Stimulated activated CD4-positive, alpha-beta T cell treated with anti-CD3 and anti-CD28 coated beads, Interleukin-12 subunit alpha, Interleukin-12 subunit beta, amount 100 ng/mL, for 24 hours (primary cell): ENCODE measurements at regions not wholly inside any gene's neighbourhood (a gene's known extent, or its start where the extent isn't known, plus 50 kb on each side); places are given as distances from the start of the nearest gene placed in this dataset.

Experiments
- DNase-seq, 2 experiments: peaks; one replicate each; pipeline ENCODE4 v3.0.0-alpha.2; 2020; ENCODE audit warnings: low read depth in 2 of 2

DNA sequence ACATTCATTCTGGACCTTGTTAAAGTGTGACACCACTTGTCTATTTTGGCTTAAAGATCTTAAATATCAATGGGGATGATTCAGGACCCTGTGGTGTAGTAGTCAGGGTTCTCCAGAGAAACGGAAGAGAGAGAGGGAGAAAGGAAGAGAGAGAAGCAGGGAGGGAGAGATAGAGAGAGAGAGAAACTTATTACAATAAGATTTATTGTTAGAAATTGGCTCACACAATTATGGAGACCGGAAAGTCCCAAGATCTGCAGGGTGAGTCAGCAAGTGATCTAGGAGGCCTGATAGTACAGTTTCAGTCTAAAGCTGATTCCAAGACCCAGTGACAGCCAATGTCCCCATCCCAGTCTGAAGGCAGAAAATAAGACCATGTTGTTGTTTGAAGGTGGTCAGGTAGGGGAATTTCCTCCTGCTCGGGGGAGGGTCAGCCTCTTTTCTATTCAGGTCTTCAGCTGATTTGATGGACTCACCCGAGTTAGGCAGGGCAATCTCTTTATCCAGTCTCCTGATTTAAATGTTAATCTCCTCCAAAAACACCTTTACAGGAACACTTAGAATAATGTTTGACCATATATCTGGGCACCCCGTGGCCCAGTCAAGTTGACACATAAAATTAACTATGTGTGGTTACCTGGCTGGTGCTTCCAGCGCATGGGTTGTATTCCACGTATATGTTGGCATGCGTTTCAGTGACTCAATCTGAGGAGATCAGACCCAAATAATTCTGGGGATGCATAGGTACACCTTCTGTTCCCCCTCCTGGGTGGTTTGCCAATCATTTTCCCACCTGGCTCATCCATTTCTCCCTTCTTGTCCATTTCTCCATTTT lies 1350.5 kb downstream of the TBC1D22A start:
- DNase-seq, result no peak

DNA sequence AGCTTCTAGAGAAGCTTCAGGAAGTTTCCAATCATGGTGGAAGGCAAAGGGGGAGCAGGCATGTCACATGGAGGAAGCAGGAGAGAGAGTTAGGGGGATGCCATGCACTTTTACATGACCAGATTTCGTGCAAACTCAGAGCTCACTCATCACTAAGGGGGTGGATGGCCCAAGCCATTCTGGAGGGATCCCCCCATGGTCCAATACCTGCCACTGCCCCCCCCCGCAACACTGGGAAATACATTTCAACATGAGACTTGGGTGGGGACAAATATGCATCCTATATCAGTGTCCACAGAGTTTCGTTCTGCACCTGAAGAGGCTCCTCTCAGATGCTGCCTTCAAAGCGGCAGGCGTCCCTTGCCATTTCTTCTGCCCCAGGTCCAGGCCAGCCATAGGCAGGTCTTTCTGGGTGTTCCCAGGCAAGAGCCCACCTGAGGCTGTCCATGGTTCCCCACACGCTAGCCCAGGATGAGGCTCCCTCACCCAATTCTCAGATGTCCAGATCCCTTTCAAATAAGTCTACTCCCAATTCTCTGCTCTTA lies 1344.3 kb downstream of the TBC1D22A start:
- no peak for DNase-seq

DNA sequence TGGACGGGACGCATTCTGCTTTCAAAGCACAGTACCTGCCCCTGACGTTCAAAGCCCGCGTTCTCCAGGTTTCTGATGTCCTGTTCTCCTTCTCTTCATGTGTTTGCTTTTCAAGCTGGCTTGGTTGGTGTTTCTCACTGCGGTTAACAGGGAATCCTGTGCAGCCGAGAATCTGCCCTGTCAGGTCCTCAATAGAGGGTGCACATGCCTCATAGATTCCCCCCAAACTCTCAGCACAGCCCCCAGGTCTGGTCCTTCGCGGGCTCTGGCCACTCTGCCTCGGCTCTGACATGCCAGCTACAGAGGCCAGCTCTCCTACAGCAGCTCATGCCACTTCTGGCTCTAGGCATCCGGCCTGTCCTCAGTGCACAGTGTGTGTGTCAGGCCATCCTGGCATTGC lies 1343.8 kb downstream of the TBC1D22A start:
- DNase-seq, result no peak

DNA sequence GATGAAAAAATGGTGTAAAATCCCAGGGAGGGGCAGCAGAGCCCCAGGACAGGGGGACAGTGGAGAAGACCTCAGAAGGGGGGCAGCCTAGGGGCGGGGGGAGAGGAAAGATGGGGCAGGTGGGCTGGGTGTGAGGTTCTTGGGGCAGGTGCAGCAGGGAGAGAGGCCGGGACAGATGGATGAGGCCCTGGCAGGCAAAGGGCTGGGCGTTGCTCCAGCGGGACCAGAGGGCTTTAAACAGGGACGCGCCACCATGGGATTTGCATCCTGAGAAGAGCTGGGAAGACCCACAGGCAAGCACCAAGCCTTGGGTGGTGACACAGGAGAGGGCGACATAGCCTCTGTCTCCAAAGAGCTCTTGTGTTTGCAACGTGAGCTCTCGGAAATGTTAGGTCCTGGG lies 1342.8 kb downstream of the TBC1D22A start:
- DNase-seq, result no peak

DNA sequence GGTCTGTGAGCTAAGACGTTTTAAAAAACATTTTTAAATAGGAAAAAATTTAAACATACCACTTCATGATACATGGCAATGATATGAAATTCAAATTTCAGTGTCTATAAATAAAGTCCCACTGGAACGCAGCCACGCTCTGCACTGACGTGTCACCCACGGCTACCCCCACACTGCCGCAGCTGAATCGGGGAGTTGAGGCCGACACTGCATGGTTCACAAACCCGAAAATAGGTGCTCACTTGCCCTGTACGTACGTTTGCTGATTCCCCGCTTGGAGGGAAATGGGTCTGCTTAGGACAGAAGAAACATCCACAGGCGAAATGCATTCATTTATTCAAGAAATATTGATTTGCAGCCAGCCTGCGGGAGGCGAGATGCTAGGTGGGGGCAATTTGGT lies 1342.3 kb downstream of the TBC1D22A start:
- no peak for DNase-seq

DNA sequence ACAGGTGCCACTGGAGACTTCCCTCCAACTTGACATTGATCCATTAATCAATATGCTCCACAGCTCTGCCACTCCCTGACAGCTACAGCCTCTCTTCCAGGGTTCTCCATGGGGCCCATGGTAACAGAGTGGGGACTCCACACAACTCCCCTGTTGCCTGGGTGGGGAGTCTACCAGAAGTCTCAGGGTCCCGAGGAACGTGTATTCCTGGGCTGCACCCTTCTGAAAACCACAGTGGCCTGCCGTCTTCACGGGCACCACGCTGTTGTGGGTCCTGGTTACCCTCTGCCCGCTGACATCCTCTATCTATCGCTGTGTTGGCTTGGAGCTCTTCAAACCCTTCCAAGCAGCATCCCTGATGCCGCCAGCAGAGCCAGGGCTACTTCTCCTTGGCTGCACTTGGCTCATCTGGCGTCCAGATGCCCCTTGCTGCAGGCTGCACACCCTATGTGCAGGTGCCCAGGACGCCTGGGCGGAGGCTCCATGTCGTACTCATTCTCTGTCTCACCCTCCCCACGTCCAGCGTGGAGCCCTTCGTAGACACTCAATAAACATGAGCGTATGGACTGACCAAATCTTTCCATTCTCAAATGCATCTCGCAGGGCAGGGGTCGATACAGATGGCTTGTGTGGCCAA lies 1341.8 kb downstream of the TBC1D22A start:
- DNase-seq, result no peak

DNA sequence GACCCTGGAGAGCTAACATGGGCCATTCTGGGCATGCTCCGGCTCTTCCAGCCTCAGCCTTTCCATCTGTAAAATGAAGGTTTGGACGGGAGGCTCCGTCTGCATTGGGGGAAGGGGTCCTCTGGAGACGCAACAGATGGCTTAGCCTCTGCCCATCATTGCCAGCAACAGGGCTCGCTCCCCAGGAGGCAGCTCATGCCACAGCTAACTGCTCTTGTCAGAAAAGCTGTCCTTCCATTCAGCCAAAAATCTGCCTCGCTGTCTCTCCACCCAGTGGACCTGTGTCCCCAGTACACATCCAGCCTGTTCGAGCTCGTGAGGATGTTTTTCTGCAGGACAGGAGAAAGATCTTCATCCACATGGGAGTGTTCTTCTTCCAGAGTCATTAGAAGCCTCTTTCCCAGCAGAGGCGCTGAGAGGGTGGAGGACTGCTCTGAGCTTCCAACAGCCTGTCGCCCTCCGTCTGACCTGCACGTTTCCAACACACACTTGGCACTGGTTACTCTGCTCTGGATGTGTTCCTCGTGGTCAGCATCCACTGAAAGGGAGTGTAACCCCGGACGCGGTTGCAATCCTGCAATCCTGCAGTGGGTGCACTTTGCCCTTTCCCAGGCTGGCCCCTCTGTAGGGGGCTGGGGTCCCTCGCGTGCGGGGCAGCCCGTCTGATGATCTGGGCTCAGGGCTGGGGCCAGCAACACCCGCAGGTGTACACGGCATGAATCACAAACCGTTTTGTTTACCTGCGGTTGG lies 1340.9 kb downstream of the TBC1D22A start:
- DNase-seq, result no peak

DNA sequence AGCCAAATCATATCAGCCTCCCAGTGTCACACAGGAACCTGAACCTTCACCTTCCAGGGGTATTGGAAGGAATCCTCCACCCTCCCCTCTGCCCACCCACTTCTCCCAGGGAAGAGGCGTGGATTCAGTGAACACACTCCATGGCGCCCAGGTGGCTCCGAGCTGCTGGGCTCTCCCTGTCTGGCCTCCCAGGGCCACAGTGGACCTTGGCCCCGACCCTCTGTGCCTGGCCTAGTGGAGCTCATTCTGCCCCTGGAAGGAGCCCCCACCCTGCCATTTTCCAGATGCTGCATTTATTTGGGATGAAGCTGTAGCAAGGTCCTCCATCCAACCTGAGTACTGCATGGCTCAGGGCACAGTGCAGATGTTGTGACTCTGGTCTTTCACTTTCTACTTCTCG lies 1340.1 kb downstream of the TBC1D22A start:
- no peak for DNase-seq

DNA sequence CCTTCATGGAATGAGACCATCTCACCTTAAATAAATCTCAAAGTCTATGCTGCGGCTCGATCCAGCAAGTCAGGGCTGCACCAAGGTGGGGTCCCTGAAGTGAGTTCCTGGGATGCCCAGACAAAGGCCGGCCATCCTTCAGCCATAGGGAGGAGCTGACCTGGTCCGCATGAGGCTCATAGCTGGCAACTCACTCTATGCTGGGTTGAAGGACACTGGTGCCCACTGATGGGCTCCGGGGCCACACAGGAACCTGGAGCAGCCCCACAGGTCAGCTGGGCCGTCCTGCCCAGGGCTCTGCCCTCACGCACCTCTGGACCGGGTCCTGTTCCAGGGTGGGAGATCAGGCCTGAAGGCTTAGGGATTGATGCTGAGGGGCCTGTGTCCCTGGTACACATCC lies 1339.3 kb downstream of the TBC1D22A start:
- no peak for DNase-seq

DNA sequence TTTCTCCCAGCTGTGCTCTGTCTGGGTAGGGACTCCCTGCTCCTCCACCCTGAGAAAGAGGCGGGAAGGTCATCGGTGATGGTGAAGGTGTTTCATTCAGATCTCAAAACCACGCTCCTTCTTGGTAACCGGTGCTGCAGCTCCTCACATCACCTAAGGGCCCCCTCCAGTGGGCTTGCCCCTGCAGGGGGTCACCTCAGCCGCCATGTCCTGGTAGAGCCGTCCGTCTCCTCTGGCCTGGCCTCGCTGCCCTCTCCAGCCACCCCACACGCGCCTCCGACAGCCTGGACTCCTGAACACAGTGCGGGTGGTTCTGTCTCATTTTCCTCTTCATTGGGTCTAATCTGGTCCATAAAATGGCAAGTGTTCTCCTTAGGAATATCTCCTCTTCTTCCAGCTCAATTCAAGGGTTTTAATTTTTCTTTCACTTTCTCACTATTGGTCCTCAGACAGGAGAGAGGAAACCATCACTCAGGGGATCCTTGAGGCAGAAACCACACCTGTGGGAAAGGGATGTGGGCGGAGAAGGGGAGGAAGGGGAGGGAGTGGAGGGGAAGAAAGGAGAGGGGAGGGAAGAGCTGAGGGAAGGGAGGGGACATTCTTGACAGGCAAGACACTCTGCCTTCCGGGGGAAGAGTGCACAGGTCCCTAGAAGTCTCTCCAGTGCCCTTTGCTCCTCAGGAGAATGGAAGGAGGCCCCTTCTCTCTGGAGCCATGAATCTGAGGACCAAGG lies 1338.4 kb downstream of the TBC1D22A start:
- no peak for DNase-seq

DNA sequence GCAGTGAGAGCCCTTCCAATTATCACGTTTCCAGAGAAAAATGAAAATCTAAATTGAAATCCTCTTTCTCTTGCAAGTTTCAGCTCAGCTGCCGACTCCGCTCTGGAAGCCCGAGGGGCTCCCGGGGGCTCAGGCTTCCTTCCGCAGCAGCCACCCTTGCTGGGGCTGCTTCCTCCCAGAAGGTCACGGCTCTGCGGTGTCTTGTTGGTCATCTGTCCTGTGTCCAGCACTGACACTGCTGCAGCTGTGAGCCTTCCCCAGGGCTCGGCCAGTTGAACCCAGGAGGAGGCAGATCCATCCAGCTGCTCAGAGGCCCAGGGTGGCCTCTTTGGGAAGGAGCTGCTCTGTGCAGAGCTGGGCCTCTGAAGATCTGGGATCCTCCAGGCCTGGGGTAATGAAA lies 1337.2 kb downstream of the TBC1D22A start:
- DNase-seq, result no peak

DNA sequence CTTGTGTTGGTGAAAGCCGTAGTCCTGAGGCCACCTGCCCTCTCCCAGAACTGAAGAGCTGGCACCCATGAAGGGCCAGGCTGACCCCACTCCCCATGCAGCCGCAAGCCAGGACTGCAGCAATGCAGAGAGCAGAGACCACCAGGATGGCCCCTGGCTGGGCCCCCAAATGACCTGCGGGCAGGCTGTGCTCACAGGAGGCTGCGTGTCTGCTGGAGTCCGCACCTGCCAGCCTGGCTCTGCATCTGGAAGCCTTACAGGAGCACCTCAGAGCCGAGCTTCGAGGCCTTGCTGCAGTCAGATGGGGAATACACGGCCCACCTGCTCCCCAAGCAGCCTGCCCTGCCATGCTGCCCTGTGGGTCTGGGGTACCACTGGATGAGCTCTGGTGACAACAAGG lies 1336.8 kb downstream of the TBC1D22A start:
- DNase-seq, result no peak

DNA sequence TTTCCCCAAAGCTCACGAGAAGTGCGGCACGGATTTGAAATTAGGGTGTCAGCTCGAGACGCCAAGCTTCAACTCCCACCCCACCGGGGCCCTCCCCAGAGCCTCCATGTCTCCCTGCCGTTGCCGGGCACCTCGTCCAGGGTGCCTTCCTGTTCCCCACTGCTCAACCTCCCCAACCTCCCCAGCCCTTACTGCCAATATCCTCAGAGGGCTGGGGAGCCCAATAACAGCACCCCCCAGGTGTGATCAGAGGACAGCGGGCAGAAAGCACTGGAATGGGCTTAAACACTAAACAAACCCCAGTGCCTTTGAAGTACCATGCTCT lies 1336.4 kb downstream of the TBC1D22A start:
- no peak for DNase-seq

DNA sequence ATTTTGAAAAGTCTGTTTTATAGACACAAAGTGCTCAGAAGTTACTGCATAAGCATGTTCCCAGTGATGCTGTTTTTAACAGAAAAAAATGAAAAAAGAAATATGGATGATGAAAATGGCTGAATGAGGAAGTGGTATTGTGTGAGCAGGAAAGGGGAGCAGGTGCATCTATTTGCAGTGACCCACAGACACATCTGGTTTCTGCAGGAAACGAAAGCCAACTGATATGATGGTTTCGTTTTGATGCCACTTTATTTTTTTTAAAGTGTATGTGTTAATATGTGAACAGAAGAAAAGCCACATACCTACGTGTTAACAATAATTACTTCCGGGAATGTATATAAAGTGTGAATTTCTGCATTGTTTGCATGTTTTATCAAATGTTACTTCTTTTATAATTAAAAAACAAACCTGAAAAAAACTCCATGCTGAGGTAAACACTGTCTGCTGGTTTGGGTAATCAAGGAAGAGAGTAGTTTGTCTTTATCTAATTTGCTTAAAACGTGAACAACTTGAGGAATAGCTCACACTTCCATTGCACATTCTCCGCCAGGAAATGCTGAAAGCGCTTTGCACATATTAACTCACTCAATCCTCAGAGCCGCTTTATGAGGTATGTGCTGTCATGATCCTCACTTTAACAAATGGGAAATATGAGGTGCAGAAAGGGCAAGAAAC lies 1335.9 kb downstream of the TBC1D22A start:
- DNase-seq, result no peak

DNA sequence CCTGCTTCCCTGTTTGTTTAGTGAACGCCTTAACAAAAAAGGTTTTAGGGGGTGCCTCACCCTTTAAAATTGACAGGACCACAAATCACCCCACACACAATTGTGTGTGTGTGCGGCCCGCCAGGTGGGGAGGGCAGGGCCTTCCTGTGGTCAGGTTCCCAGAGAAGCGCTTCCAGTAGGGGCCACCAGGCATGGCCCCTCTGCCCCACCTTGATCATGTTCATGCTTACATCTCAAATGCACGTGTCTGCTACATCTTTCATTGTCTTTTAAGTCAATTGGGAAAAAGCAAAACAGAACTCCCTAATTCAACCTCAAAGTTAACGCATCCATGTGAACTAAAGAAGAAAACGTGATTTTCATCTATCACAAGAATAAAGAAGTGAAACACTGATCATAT lies 1335.3 kb downstream of the TBC1D22A start:
- no peak for DNase-seq

DNA sequence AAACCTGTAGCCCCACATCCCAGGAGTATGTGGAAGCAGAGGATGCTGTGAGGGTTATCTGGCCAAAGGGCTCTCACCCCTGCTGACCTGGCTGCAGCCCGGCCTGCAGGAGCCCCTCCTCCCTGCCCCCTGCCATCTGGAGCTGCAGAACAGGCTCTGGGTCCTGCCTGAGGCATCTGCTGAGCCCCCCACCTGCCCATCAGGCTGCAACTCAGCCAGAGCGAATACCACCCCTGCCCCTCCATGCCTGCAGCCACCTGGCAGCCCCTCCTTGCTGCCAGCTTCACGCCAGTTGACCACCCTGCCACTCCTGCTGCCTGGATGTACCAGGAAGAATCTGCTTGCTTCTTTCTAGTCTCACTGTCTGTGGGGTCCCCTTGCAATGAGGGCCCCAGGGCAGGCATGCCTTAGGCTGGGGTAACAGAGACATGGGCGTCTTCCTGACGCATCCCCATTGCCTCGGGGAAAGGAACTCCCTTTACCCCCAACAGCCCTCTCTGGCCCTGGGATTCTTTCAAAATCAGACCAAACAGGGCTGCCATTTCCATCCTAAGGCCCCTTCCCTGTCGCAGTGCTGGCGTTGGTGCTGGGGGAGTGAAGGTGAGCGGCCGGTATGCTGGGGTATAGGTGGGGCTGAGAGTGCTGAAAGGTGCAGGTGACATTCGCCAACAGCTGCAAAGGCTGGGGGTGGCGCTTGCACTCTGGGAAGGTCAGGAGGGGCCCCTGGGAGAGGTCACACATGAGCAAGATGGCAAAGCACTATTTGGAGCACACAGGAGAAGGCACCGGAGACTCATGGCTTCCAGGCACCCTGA lies 1334.6 kb downstream of the TBC1D22A start:
- DNase-seq, result no peak

DNA sequence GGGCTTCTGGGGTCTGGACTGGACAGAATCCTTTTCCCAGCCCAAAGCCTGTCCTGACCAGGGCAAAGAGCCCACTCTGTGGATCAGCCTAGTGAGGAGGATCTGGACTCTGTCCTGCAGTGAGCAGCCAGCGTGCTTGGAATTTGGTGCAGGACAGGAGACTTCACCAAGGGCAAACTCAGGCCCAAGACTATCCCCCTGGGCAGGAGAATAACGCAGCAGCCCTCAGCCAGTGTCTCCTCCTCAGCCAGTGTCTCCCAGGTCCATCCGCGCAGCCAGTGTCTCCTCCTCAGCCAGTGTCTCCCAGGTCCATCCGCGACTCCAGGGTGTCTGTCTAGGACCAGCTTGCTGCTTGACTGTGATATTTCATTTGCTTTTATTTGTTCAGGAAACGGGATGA lies 1334.0 kb downstream of the TBC1D22A start:
- DNase-seq, result no peak

DNA sequence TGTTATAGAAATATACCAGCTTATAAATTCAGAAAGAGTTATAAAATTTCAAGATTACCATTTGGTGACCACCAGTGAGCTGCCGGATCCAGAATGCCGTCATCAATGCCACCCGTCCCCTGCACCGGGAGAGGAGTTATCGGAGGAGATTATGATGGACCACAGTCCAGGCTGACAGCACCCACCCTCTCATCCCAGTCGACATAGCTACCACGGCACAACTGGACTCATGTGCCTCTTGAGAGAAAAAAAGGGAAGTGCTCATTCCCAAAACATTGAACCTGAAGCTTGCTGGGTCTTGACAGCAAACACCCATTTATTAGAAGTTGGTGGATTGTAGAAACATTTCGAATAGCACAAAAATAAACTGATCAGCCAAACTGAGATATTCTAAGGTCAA lies 1331.5 kb downstream of the TBC1D22A start:
- no peak for DNase-seq

DNA sequence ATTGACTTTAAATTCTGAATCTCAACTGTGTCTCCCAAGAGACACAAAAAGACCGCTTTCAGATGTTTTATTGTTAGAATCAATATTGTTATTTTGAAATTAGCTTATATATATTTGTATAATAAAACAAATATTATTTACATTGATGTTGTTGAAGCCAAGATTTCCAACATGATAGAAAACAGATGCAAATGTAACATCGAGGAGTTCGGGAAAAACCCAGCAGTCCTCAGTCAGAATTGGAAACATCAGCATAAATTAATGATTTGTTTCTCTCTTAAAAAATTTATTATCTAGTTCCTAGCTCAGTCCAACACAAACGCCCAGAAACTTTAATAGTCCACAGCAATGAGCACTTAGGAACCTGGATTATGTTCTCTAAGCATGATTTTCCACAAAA lies 1330.4 kb downstream of the TBC1D22A start:
- no peak for DNase-seq

DNA sequence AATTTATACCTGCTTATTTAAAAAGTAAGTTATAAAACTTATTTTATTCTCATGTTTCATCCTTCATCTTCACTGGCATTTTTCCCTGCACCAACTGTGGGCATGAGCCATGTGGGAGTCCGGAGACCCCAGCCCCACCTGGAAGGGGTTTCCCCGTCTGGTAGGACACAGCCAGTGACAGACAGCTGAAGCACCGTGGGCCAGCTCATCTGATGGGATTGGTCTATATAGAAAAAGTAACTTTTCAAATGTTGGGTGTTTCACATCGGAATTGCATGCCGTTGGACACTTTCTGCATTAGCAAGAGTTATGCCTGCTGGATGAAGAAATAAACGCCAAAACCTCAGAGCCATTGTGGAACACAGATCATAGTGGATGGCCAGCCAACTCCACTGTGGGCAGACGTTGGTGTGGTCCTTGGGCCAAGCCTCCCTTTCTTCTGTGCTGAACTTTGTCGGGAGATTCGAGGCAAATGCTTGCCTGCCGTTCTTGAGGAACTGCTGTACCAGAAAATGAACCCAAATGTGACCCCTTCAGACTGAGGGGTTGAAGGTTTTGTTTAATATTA lies 1329.3 kb downstream of the TBC1D22A start:
- no peak for DNase-seq
